ENCODE measurements at regions not wholly inside any gene's neighbourhood (a gene's known extent, or its start where the extent isn't known, plus 50 kb on each side); places are given as distances from the start of the nearest gene placed in this dataset.

GRCh38 chr5:117405197-117405596 lies 830.6 kb upstream of the SEMA6A start:
- TF ChIP-seq POLR2A (IDR thresholded peaks at IDR 0.05; ENCODE audit: low read depth, low read length) (no peak), TAF1 (IDR thresholded peaks at IDR 0.05; ENCODE audit: low read depth, low read length) (no peak), PAX5 (IDR thresholded peaks at IDR 0.05; ENCODE audit: insufficient read depth, low read length, severe bottlenecking) (no peak), POLR2AphosphoS5 (IDR thresholded peaks at IDR 0.05; ENCODE audit: low read depth, low read length) (no peak)
